Sciatic nerve (tissue), 2 donors: ENCODE measurements at regions not wholly inside any gene's neighbourhood (a gene's known extent, or its start where the extent isn't known, plus 50 kb on each side); places are given as distances from the start of the nearest gene placed in this dataset.

ENCODE experiments used
- ATAC-seq: fragments of 200-7000 bp; cut with Tn5 transposase; one replicate; pipeline ENCODE4 v1.9.1; 2020; ENCODE audit warnings: mild to moderate bottlenecking, moderate library complexity
- DNase-seq: peaks from one replicate; pipeline ENCODE4 v3.0.0-alpha.2; 2020; ENCODE audit warnings: low spot score
- intact Hi-C: fragments of 100-400 bp; cut with DNase I; formaldehyde crosslinking; loops from one replicate; pipeline ENCODE4 v1.14.2; 2022
- donor health status: DM: no; HTN: no; CAD: no.
- donor health status: DM: no; HTN: no; CAD: no.

GRCh38 chr12:64931321-64931720 lies 106.9 kb downstream of the TBC1D30 start:
- no peak for DNase-seq
- intact Hi-C loops = no loop called here
- ATAC-seq = no peak

GRCh38 chr12:64931981-64932380 lies 107.5 kb downstream of the TBC1D30 start:
- DNase-seq (no peak), ATAC-seq (no peak)
- intact Hi-C loops = no loop called here

GRCh38 chr12:64933791-64934190 lies 109.3 kb downstream of the TBC1D30 start:
- no peak for ATAC-seq
- intact Hi-C loops = no loop called here
- no peak for DNase-seq

- DNase-seq (no peak), ATAC-seq (no peak)
- intact Hi-C loops = no loop called here
Measured at GRCh38 chr12:64937452-64937851, 113.0 kb downstream of the TBC1D30 start.

GRCh38 chr12:64938179-64938578 lies 113.7 kb downstream of the TBC1D30 start:
- DNase-seq (no peak), ATAC-seq (no peak)
- intact Hi-C loops = no loop called here

- intact Hi-C loops = no loop called here
- DNase-seq (no peak), ATAC-seq (no peak)
Measured at GRCh38 chr12:64943686-64944085, 119.2 kb downstream of the TBC1D30 start.

- intact Hi-C loops = no loop called here
- ATAC-seq = no peak
- DNase-seq = no peak
Measured at GRCh38 chr12:64944966-64945365, 120.5 kb downstream of the TBC1D30 start.

- ATAC-seq = peak; percentile 90
- DNase-seq = peak; percentile 70
- intact Hi-C loops = no loop called here
Measured at GRCh38 chr12:64946132-64946829, 121.8 kb downstream of the TBC1D30 start.

GRCh38 chr12:64950711-64951298 lies 126.4 kb downstream of the TBC1D30 start:
- DNase-seq = no peak
- intact Hi-C loops = no loop called here
- no peak for ATAC-seq

- DNase-seq (no peak), ATAC-seq (no peak)
- intact Hi-C loops = no loop called here
Measured at GRCh38 chr12:64951944-64952343, 127.5 kb downstream of the TBC1D30 start.

GRCh38 chr12:64955746-64956145 lies 131.3 kb downstream of the TBC1D30 start:
- ATAC-seq = no peak
- intact Hi-C loops = no loop called here
- no peak for DNase-seq

GRCh38 chr12:64965920-64966319 lies 141.5 kb downstream of the TBC1D30 start:
- no peak for DNase-seq
- ATAC-seq = no peak
- intact Hi-C loops = no loop called here

GRCh38 chr12:64968989-64969819 lies 144.8 kb downstream of the TBC1D30 start:
- DNase-seq = no peak
- ATAC-seq = no peak
- intact Hi-C loops = no loop called here

GRCh38 chr12:64976131-64976530 lies 145.0 kb downstream of the WIF1 start:
- intact Hi-C loops = no loop called here
- no peak for ATAC-seq
- no peak for DNase-seq

GRCh38 chr12:64983771-64984278 lies 137.3 kb downstream of the WIF1 start:
- no peak for ATAC-seq
- intact Hi-C loops = no loop called here
- no peak for DNase-seq

- DNase-seq = no peak
- no peak for ATAC-seq
- intact Hi-C loops = no loop called here
Measured at GRCh38 chr12:64991121-64991611, 129.9 kb downstream of the WIF1 start.

GRCh38 chr12:64992116-64992515 lies 129.0 kb downstream of the WIF1 start:
- intact Hi-C loops = no loop called here
- DNase-seq (no peak), ATAC-seq (no peak)

- ATAC-seq = no peak
Measured at GRCh38 chr12:64992641-64993040, 128.5 kb downstream of the WIF1 start.

GRCh38 chr12:64993461-64993860 lies 127.6 kb downstream of the WIF1 start:
- ATAC-seq (no peak), DNase-seq (no peak)
- intact Hi-C loops = no loop called here

More at GRCh38 chr12:64992641-64993040, 128.5 kb downstream of the WIF1 start:
- no peak for DNase-seq
- intact Hi-C loops = no loop called here

- ATAC-seq (no peak), DNase-seq (no peak)
- intact Hi-C loops = no loop called here
Measured at GRCh38 chr12:64995816-64996215, 125.3 kb downstream of the WIF1 start.
